GM18907 (cell line): ENCODE measurements at regions not wholly inside any gene's neighbourhood (a gene's known extent, or its start where the extent isn't known, plus 50 kb on each side); places are given as distances from the start of the nearest gene placed in this dataset.

Source experiments
- ATAC-seq: cut with Tn5 transposase; IDR thresholded peaks from one replicate; pipeline ENCODE4 v1.9.1; 2021; ENCODE audit warnings: mild to moderate bottlenecking, moderate library complexity; ENCODE audit not compliant: unreplicated experiment

- no peak for ATAC-seq
These were observed 85.6 kb downstream of the SNAPC1 start for GRCh38 chr14:61847861-61848260.

- ATAC-seq: no peak
These were observed 92.7 kb downstream of the SNAPC1 start for GRCh38 chr14:61854898-61855297.

- peak; percentile 98 for ATAC-seq
These were observed 98.2 kb downstream of the SNAPC1 start for GRCh38 chr14:61860294-61860918.

- no peak for ATAC-seq
These were observed 99.2 kb downstream of the SNAPC1 start for GRCh38 chr14:61861320-61861865.

- no peak for ATAC-seq
These were observed 102.2 kb downstream of the SNAPC1 start for GRCh38 chr14:61864329-61864898.

- ATAC-seq: peak; percentile 97
These were observed 105.0 kb downstream of the SNAPC1 start for GRCh38 chr14:61866932-61867920.

- ATAC-seq: no peak
These were observed 106.6 kb downstream of the SNAPC1 start for GRCh38 chr14:61868846-61869245.

GRCh38 chr14:61870163-61870562 lies 107.9 kb downstream of the SNAPC1 start:
- ATAC-seq: no peak

GRCh38 chr14:61872452-61872851 lies 110.2 kb downstream of the SNAPC1 start:
- ATAC-seq: peak; percentile 95

- no peak for ATAC-seq
These were observed 113.3 kb downstream of the SNAPC1 start for GRCh38 chr14:61875483-61875882.

- no peak for ATAC-seq
These were observed 114.3 kb downstream of the SNAPC1 start for GRCh38 chr14:61876362-61877034.

- no peak for ATAC-seq
These were observed 114.8 kb downstream of the SNAPC1 start for GRCh38 chr14:61877035-61877390.

- no peak for ATAC-seq
These were observed 115.5 kb downstream of the SNAPC1 start for GRCh38 chr14:61877768-61878167.

GRCh38 chr14:61878931-61879330 lies 116.7 kb downstream of the SNAPC1 start:
- no peak for ATAC-seq

GRCh38 chr14:61881046-61881445 lies 118.8 kb downstream of the SNAPC1 start:
- ATAC-seq: no peak

GRCh38 chr14:61884711-61885110 lies 122.5 kb downstream of the SNAPC1 start:
- ATAC-seq: no peak

GRCh38 chr14:61885203-61885961 lies 123.2 kb downstream of the SNAPC1 start:
- no peak for ATAC-seq

GRCh38 chr14:61887628-61888027 lies 125.4 kb downstream of the SNAPC1 start:
- ATAC-seq: no peak

- ATAC-seq: peak; percentile 99
These were observed 127.7 kb downstream of the SNAPC1 start for GRCh38 chr14:61889914-61890351.

- no peak for ATAC-seq
These were observed 128.9 kb downstream of the SNAPC1 start for GRCh38 chr14:61891170-61891569.
